ENCODE measurements at regions not wholly inside any gene's neighbourhood (a gene's known extent, or its start where the extent isn't known, plus 50 kb on each side); places are given as distances from the start of the nearest gene placed in this dataset.

- Histone ChIP-seq H3K4me1 (replicated peaks) (peaks cover 11% of the 10 kb centered on the region), H3K4me3 (no peak overlapping the region), H3K36me3 (no peaks in the 10 kb centered on the region), H3K9me3 (replicated peaks) (no peaks in the 10 kb centered on the region), H3K27ac (peak overlapping the region; percentile 25; the same call in 1 of the 2 replicates), H3K27me3 (replicated peaks) (no peaks in the 10 kb centered on the region)
- DNase-seq (ENCODE audit: low read depth in 1 of 2, low spot score in 2 of 2), result peak in 1 of 2 experiments; percentile 52
Observed at GRCh38 chr3:160129459-160130061, 95.7 kb upstream of the C3orf80 start.

DNA sequence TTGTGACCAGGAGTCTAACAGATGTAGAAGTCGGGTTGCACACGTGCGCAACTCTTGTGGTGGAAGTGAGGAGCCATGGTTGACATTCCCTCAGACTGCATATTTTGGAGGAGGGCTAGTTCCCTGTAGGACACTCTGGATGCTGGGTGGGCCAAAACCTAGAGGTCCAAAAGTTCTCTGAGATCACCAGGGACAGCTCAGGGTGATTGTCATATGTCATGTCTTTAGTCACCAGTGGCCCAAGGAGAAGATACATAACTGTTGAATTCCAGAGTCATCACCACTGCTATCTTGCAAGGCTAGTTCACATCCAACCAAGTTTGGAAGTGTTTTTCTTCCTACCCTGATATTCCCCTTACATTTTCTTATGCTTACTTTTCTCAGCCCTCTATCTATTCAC lies 95.2 kb upstream of the C3orf80 start:
- no peaks in the 10 kb centered on the region for H3K9me3 ChIP-seq (replicated peaks)
- H3K27me3 ChIP-seq (replicated peaks), result no peaks in the 10 kb centered on the region
- no peaks in the 10 kb centered on the region for H3K36me3 ChIP-seq
- H3K27ac ChIP-seq, result no peak overlapping the region
- no peak overlapping the region for H3K4me3 ChIP-seq
- H3K4me1 ChIP-seq (replicated peaks), result peaks cover 11% of the 10 kb centered on the region
- no peak for DNase-seq (ENCODE audit: low read depth in 1 of 2, low spot score in 2 of 2)

DNA sequence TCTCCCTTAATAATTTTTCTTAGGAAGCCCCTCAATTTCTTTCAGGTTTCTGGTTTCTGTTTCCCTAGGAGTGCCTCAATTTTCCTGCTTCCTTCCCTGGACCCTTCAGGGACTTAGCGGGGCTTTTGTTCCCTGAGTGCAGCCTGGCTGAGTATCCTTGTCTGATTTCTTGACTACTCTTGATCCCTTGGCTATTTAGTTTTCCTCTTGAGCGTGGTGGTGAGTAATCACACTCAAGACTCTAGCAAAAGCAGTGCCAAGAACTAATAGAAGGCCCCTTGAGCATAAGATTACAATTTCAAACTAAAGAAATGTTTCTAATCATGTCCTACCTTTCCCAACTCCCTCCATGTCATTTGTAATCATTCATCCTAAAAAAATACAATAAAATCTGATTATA lies 94.3 kb upstream of the C3orf80 start:
- Histone ChIP-seq H3K27ac (no peak overlapping the region), H3K4me3 (no peak overlapping the region), H3K27me3 (replicated peaks) (no peaks in the 10 kb centered on the region), H3K9me3 (replicated peaks) (no peaks in the 10 kb centered on the region), H3K4me1 (replicated peaks) (peaks cover 11% of the 10 kb centered on the region), H3K36me3 (no peaks in the 10 kb centered on the region)
- no peak for DNase-seq (ENCODE audit: low read depth in 1 of 2, low spot score in 2 of 2)

GRCh38 chr3:160132226-160132625 lies 93.0 kb upstream of the C3orf80 start:
- Histone ChIP-seq H3K4me1 (replicated peaks) (peaks cover 11% of the 10 kb centered on the region), H3K9me3 (replicated peaks) (no peaks in the 10 kb centered on the region), H3K36me3 (no peaks in the 10 kb centered on the region), H3K27me3 (replicated peaks) (no peaks in the 10 kb centered on the region), H3K27ac (no peak overlapping the region), H3K4me3 (no peak overlapping the region)
- no peak for DNase-seq (ENCODE audit: low read depth in 1 of 2, low spot score in 2 of 2)

DNA sequence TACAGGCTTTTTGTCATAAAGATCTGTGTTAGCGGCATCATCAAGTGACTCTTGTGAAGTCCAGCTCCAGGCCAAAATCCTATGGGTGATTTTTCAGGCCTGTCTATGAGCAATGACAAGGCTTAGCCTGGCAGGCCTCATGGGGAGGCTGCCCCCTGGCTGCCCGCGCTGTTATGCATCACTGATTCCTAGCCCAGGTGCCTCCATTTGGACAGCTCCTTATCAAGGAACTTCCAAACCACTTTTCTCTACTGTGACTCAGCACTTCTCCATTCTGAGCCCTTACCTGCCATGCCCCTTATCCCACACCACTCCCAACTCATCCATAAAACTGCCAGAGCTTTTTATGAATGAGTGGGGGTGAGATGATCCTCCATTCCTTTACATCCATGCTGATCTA lies 91.5 kb upstream of the C3orf80 start:
- DNase-seq (ENCODE audit: low read depth in 1 of 2, low spot score in 2 of 2), result no peak
- Histone ChIP-seq H3K27ac (no peak overlapping the region), H3K9me3 (replicated peaks) (no peaks in the 10 kb centered on the region), H3K4me1 (replicated peaks) (peaks cover 11% of the 10 kb centered on the region), H3K27me3 (replicated peaks) (no peaks in the 10 kb centered on the region), H3K4me3 (no peak overlapping the region), H3K36me3 (no peaks in the 10 kb centered on the region)

DNA sequence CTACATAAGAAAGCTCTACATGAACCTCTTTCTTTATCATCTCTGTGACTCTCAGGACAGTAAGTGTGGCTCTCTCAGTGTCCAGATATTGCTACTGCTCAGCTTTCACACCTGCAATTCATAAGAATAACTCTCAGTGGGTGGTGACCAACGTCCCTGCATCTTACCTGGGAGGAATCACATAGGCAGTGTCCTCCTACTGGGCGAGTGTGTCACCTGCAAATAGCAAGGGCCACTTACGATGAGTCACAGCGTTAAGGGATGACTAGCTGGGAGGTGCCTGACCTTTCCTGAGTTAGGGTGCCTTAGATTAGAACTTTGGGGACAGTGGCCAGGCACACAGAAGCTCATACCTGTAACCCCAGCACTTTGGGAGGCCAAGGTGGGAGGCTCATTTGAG lies 90.8 kb upstream of the C3orf80 start:
- no peaks in the 10 kb centered on the region for H3K9me3 ChIP-seq (replicated peaks)
- H3K36me3 ChIP-seq, result no peaks in the 10 kb centered on the region
- no peak overlapping the region for H3K27ac ChIP-seq
- no peak for DNase-seq (ENCODE audit: low read depth in 1 of 2, low spot score in 2 of 2)
- H3K4me1 ChIP-seq (replicated peaks), result peaks cover 7% of the 10 kb centered on the region
- H3K4me3 ChIP-seq, result no peak overlapping the region
- no peaks in the 10 kb centered on the region for H3K27me3 ChIP-seq (replicated peaks)

- no peak for DNase-seq (ENCODE audit: low read depth in 1 of 2, low spot score in 2 of 2)
- Histone ChIP-seq H3K27me3 (replicated peaks) (no peaks in the 10 kb centered on the region), H3K27ac (no peak overlapping the region), H3K4me3 (no peak overlapping the region), H3K9me3 (replicated peaks) (no peaks in the 10 kb centered on the region), H3K4me1 (replicated peaks) (peaks cover 2% of the 10 kb centered on the region), H3K36me3 (no peaks in the 10 kb centered on the region)
Observed at GRCh38 chr3:160134964-160135363, 90.3 kb upstream of the C3orf80 start.

GRCh38 chr3:160135851-160136250 lies 89.4 kb upstream of the C3orf80 start:
- H3K27me3 ChIP-seq (replicated peaks), result no peaks in the 10 kb centered on the region
- H3K4me1 ChIP-seq (replicated peaks), result no peaks in the 10 kb centered on the region
- no peaks in the 10 kb centered on the region for H3K9me3 ChIP-seq (replicated peaks)
- H3K4me3 ChIP-seq, result no peak overlapping the region
- no peaks in the 10 kb centered on the region for H3K36me3 ChIP-seq
- DNase-seq (ENCODE audit: low read depth in 1 of 2, low spot score in 2 of 2), result no peak
- no peak overlapping the region for H3K27ac ChIP-seq

DNA sequence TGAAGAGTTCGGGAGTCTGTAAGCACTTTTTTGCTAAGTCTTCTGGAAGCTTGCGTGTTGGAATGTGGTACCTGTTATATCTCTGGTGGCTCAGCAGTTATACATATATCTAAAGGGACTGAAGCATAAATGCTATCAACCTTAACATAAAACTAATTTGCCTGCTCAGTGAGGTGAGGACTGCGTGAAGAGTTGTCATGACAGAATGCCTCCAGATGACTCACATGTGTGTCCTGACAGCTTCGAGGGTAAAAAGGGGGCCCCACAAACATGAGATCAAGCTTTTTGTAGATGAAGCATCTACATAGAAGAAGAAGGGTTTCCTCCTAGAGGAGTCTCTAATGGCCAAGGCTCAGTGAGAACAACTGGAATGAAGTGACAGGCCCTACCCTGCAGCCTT lies 88.8 kb upstream of the C3orf80 start:
- H3K36me3 ChIP-seq, result no peaks in the 10 kb centered on the region
- H3K27ac ChIP-seq, result no peak overlapping the region
- H3K27me3 ChIP-seq (replicated peaks), result no peaks in the 10 kb centered on the region
- H3K4me1 ChIP-seq (replicated peaks), result no peaks in the 10 kb centered on the region
- no peaks in the 10 kb centered on the region for H3K9me3 ChIP-seq (replicated peaks)
- no peak overlapping the region for H3K4me3 ChIP-seq
- DNase-seq (ENCODE audit: low read depth in 1 of 2, low spot score in 2 of 2), result no peak

GRCh38 chr3:160139291-160139690 lies 85.9 kb upstream of the C3orf80 start:
- no peaks in the 10 kb centered on the region for H3K36me3 ChIP-seq
- no peaks in the 10 kb centered on the region for H3K9me3 ChIP-seq (replicated peaks)
- no peak for DNase-seq (ENCODE audit: low read depth in 1 of 2, low spot score in 2 of 2)
- H3K4me3 ChIP-seq, result no peak overlapping the region
- no peaks in the 10 kb centered on the region for H3K4me1 ChIP-seq (replicated peaks)
- no peaks in the 10 kb centered on the region; the same call in 1 of the 2 replicates for H3K27me3 ChIP-seq (replicated peaks)
- no peak overlapping the region for H3K27ac ChIP-seq

- H3K27me3 ChIP-seq (replicated peaks), result no peaks in the 10 kb centered on the region; the same call in 1 of the 2 replicates
- no peak overlapping the region for H3K4me3 ChIP-seq
- no peaks in the 10 kb centered on the region for H3K9me3 ChIP-seq (replicated peaks)
- H3K36me3 ChIP-seq, result no peaks in the 10 kb centered on the region
- DNase-seq (ENCODE audit: low read depth in 1 of 2, low spot score in 2 of 2), result no peak
- no peak overlapping the region for H3K27ac ChIP-seq
- no peaks in the 10 kb centered on the region for H3K4me1 ChIP-seq (replicated peaks)
Observed at GRCh38 chr3:160140756-160141155, 84.5 kb upstream of the C3orf80 start.

GRCh38 chr3:160141485-160142185 lies 83.6 kb upstream of the C3orf80 start:
- Histone ChIP-seq H3K9me3 (replicated peaks) (no peaks in the 10 kb centered on the region), H3K4me1 (replicated peaks) (no peaks in the 10 kb centered on the region), H3K36me3 (no peaks in the 10 kb centered on the region), H3K27ac (no peak overlapping the region), H3K27me3 (replicated peaks) (no peaks in the 10 kb centered on the region; the same call in 1 of the 2 replicates), H3K4me3 (no peak overlapping the region)
- DNase-seq (ENCODE audit: low read depth in 1 of 2, low spot score in 2 of 2), result no peak

- no peak overlapping the region for H3K4me3 ChIP-seq
Observed at GRCh38 chr3:160143482-160143881, 81.7 kb upstream of the C3orf80 start.

DNA sequence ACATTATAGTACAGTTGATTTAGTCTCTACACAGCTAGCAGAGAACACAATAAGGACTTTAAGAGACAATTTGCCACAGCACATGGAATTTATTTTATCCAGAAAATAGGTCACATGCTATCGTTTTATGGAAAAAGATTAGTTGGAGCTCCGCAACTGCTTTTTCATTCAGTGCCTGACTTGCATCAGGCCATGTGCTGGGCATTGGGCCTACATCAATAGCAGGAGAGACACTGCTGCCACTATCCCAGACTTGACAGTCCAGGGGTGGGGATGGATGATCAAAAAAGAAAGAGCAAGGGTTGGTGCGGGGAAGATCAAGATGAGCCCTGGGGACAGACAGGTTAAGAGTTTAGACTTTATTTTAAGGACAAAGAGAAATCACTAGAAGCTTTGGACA lies 75.2 kb upstream of the C3orf80 start:
- no peaks in the 10 kb centered on the region for H3K9me3 ChIP-seq (replicated peaks)
- no peaks in the 10 kb centered on the region for H3K27me3 ChIP-seq (replicated peaks)
- no peak overlapping the region for H3K4me3 ChIP-seq
- DNase-seq (ENCODE audit: low read depth in 1 of 2, low spot score in 2 of 2), result no peak
- H3K4me1 ChIP-seq (replicated peaks), result no peaks in the 10 kb centered on the region
- no peaks in the 10 kb centered on the region for H3K36me3 ChIP-seq
- H3K27ac ChIP-seq, result no peak overlapping the region

More at GRCh38 chr3:160143482-160143881, 81.7 kb upstream of the C3orf80 start:
- no peaks in the 10 kb centered on the region for H3K36me3 ChIP-seq
- H3K4me1 ChIP-seq (replicated peaks), result no peaks in the 10 kb centered on the region
- H3K27ac ChIP-seq, result no peak overlapping the region
- H3K27me3 ChIP-seq (replicated peaks), result no peaks in the 10 kb centered on the region; the same call in 1 of the 2 replicates
- H3K9me3 ChIP-seq (replicated peaks), result no peaks in the 10 kb centered on the region
- DNase-seq (ENCODE audit: low read depth in 1 of 2, low spot score in 2 of 2), result no peak
